ENCODE measurements at regions not wholly inside any gene's neighbourhood (a gene's known extent, or its start where the extent isn't known, plus 50 kb on each side); places are given as distances from the start of the nearest gene placed in this dataset.

- TF ChIP-seq CTCF (conservative IDR thresholded peaks at IDR 0.05 in 1 of 2, IDR thresholded peaks at IDR 0.05 in 1 of 2; ENCODE audit: low read depth in 1 of 2, low read length in 2 of 2) (no peak), EZH2 (IDR thresholded peaks at IDR 0.05; ENCODE audit: low read length, missing control alignments) (no peak)
Observed at GRCh38 chr5:3330442-3330841, 265.2 kb upstream of the IRX1 start.
